Omental fat pad (tissue), 3 donors: ENCODE measurements at regions not wholly inside any gene's neighbourhood (a gene's known extent, or its start where the extent isn't known, plus 50 kb on each side); places are given as distances from the start of the nearest gene placed in this dataset.
A peak's percentile ranks its signal among the peaks of the same experiment; 100 is the strongest.

ENCODE experiments used
- ATAC-seq: fragments of 150-250 bp; one replicate; pipeline ENCODE4 v1.9.1; 2016; ENCODE audit warnings: mild to moderate bottlenecking, moderate library complexity; ENCODE audit not compliant: low FRiP score
- DNase-seq: peaks from one replicate; pipeline ENCODE4 v3.0.0-alpha.2; 2019; ENCODE audit warnings: low spot score
- TF ChIP-seq, protein P1 (sequence below), 3 donors: fragments of 450-650 bp; IDR thresholded peaks; one replicate each; pipeline ENCODE4 v1.5.1; 2016 to 2017; ENCODE audit warnings: antibody characterized with exemption in 3 of 3, mild to moderate bottlenecking in 3 of 3, moderate library complexity in 2 of 3

GRCh38 chr1:220992705-220993052, 113.4 kb downstream of the HLX start:
- ATAC-seq (no peak), DNase-seq (no peak)
- TF ChIP-seq, protein P1, sequence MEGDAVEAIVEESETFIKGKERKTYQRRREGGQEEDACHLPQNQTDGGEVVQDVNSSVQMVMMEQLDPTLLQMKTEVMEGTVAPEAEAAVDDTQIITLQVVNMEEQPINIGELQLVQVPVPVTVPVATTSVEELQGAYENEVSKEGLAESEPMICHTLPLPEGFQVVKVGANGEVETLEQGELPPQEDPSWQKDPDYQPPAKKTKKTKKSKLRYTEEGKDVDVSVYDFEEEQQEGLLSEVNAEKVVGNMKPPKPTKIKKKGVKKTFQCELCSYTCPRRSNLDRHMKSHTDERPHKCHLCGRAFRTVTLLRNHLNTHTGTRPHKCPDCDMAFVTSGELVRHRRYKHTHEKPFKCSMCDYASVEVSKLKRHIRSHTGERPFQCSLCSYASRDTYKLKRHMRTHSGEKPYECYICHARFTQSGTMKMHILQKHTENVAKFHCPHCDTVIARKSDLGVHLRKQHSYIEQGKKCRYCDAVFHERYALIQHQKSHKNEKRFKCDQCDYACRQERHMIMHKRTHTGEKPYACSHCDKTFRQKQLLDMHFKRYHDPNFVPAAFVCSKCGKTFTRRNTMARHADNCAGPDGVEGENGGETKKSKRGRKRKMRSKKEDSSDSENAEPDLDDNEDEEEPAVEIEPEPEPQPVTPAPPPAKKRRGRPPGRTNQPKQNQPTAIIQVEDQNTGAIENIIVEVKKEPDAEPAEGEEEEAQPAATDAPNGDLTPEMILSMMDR (IDR thresholded peaks at IDR 0.05), result no peak

GRCh38 chr1:220994671-220995070, 115.4 kb downstream of the HLX start:
- no peak for ATAC-seq

GRCh38 chr1:220997791-220998190, 118.5 kb downstream of the HLX start:
- DNase-seq (no peak), ATAC-seq (no peak)
- TF ChIP-seq, protein P1 (IDR thresholded peaks at IDR 0.05), result no peak

More at GRCh38 chr1:220994671-220995070, 115.4 kb downstream of the HLX start:
- TF ChIP-seq, protein P1 (IDR thresholded peaks at IDR 0.05), result no peak
- no peak for DNase-seq

DNA sequence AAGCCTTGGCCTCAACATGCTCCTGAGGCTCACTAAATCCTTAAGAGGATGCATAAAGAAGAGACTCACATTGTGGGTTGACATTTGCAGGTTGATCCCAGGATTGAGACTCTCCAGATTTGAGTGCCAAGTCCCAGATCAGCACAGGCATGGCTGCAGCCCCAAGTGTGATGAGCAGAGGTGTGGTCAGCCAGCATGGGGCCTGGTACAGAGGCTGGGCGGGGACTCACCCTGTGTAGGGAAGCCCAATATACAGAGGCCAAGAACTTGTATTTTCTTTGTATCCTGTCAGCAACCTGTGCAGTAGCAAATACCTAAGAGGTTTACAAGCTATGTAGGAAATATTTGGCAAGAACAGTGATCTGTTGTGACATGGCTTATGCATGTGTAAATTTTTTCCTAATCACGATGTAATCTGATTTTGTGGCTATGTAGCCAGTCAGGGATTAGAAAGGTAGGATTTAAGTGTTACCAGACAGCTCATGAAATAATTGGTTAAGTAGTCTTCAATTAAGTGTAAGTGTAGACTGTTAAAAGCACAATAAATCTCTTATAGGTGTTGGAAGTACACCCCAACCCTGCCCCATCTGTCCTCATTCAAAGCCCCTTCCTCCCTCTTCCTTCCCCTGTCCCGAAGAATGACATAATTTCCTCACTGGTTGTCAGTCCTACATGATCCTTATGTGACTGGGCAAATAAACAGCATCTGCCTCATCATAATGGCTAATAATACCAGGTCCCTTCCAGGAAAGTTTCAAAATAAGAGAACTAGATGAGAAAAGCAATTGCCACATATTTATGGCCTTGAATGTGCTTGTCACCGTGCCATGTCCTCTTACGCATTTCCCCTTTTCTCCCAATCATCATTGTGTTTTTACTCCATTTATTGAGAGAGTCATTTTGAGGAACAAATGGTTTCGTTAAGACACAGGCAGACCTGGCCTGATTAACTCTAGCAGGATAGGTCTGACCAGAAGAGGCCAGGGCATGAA, 120.9 kb downstream of the HLX start:
- TF ChIP-seq, protein P1 (IDR thresholded peaks at IDR 0.05), result no peak
- DNase-seq (no peak), ATAC-seq (peak; percentile 79)

GRCh38 chr1:221001167-221001566, 121.9 kb downstream of the HLX start:
- TF ChIP-seq, protein P1 (IDR thresholded peaks at IDR 0.05), result no peak
- ATAC-seq (no peak), DNase-seq (no peak)

GRCh38 chr1:221002601-221003000, 123.4 kb downstream of the HLX start:
- TF ChIP-seq, protein P1 (IDR thresholded peaks at IDR 0.05), result no peak
- ATAC-seq (no peak), DNase-seq (no peak)

GRCh38 chr1:221011145-221011544, 131.9 kb downstream of the HLX start:
- TF ChIP-seq, protein P1 (IDR thresholded peaks at IDR 0.05), result no peak
- ATAC-seq (no peak), DNase-seq (no peak)
